Inferior parietal cortex (tissue), 1 donor: ENCODE measurements at regions not wholly inside any gene's neighbourhood (a gene's known extent, or its start where the extent isn't known, plus 50 kb on each side); places are given as distances from the start of the nearest gene placed in this dataset.
"Not testable (repeated sequence)": the region's sequence is repeated elsewhere in the genome, so short reads cannot be mapped to it uniquely, and the experiment has no call there.

Experiments used
- DNase-seq: peaks from one replicate; pipeline ENCODE4 v3.0.0-alpha.2; 2016; ENCODE audit errors: extremely low spot score

DNA sequence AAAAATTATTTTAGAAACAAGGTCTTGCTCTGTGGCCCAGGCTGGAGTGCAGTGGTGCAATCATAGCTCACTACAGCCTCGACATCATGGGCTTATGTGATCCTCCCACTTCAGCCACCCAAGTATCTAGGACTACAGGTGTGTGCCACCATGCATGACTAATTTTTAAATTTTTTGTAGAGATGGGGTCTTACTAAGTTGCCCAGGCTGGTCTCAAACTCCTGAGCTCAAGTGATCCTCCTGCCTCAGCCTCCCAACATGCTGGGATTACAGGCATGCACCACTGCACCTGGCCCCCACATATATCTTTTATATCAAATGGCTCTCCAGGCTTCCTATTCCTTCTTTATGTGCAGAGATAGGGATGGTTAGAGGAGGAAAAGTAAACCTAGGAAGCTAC lies 91.2 kb upstream of the SVIL start:
- not testable (repeated sequence) for DNase-seq

- DNase-seq = no peak
These were observed 90.5 kb upstream of the SVIL start for GRCh38 chr10:29725133-29725720.

GRCh38 chr10:29723726-29724125 lies 89.0 kb upstream of the SVIL start:
- DNase-seq = no peak

GRCh38 chr10:29722777-29723176 lies 88.0 kb upstream of the SVIL start:
- no peak for DNase-seq

DNA sequence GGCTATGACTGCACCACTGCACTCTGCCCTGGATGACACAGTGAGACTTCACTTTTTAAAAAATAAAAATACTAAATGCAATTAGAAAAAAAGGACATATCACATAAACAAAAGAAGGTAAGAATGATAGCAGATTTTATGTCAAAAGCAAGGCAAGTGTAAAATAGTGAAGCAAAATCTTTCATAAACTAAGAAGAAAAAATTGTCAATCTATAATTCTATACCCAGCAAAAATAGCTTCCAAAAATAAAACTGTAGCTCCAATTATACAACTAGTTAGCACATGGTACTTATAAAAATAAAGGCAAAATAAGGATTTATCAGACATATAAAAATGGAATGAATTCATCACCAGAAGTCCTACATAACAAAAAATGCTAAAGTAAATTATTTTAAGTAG lies 85.4 kb upstream of the SVIL start:
- DNase-seq = no peak

DNA sequence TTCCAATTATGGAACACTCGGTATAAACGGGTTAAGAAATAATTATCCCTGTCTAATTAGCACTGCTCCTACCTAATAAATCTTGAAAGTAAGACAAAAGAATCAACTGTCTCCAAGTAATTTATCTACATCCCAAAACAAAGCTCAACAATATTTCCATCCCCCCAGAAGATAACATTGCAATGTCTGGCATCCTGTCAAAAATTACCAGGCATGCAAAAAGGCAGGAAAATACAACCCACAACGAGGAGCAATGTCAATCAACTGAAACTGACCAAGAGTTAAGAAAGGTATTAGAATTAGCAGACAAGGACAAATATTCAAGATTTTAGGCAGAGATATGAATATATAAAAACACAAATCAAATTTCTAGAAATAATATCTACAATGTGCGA lies 84.5 kb upstream of the SVIL start:
- no peak for DNase-seq

DNA sequence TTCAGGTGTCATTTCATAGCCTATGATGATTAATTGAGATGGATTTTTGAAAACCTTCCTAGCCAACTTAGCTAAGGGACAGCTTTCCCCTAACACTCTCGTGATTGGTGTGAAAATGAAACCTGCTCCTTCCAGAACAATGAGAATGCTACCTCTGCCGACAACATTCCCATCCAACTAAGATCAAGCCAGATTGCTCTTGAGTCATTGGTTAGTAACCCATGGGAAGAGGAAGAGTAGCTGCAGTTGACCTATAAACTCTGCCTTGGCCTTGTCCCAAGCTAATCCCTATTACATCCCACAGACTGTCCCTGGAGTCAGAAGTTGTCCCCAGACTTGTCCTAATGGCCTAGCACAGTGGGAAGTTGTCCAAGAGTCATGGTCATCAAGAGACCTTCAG lies 80.5 kb upstream of the SVIL start:
- DNase-seq = no peak

DNA sequence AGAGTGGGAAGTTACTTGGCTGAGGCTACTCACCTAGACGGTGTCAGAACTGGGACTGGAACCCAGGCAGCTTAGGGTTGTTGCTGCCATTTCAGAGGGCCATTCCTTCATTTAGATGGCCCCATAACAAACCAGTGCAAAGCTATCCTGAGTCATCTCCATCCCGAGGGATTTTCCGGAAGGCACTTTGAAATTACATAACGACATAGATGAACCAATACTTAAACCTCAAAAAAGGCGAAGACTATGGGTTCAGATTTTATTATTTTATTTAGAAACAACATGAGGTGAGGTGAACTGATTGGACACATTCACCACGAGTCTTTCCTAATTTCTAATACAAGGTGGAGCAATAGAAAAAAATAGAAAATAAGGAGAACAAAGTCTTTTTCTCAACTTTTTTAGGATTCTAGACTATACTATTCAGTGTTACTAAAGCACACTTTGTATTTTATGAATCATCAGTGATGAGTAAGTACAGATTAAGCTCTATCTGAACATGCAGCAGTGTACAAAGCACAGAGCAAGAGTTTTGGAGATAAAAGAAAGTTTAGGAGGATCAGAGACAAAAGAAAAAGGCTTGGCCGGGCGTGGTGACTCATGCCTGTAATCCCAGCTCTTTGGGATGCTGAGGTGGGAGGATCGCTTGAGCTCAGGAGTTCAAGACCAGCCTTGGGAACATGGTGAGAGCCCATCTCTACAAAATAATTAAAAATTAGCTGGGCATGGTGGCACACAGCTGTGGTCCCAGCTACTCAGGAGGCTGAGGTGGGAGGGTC lies 79.5 kb upstream of the SVIL start:
- no peak for DNase-seq

GRCh38 chr10:29713450-29713849 lies 78.7 kb upstream of the SVIL start:
- DNase-seq = no peak

GRCh38 chr10:29712108-29712507 lies 77.3 kb upstream of the SVIL start:
- no peak for DNase-seq

DNA sequence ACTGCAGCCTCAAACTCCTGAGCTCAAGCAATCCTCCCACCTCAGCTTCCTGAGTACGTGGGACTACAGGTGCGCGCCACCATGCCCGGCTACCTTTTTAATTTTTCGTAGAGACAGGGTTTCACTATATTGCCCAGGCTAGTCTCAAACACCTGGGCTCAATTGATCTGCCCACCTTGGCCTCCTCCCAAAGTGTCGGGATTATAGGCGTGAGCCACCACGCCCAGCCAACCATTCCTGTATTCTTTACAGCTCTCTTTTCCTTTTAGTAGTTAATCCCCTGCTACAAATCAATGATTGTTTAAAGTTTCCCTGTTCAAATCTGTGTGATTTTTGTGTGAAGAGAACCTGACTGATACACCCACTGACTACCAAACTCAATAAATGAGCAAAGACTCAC lies 75.4 kb upstream of the SVIL start:
- DNase-seq = no peak

DNA sequence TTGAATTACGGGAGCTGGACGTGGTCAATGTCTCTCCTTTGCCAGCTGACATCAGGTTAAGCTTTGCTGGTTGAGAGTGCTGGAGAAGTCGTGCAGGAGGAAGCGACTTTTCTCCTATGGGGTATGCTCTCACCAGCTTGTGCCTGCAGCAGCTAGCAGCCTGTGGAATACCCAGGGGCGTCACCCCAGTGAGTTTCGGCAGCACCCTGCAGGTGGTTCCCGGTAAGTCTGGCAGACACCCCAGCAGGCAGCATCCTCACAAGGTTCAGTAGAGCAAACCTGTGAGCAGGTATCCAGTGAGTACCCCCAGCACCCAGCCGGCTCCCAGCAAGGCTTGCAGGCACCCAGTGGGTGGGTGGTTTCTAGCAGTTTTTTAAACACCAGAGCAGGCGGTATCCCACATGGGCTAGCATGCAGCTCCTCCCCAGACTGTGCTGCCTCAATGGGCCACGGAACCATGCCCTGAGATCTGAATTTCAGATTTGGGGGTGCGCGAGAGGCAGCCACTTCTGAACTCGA lies 74.8 kb upstream of the SVIL start:
- no peak for DNase-seq

DNA sequence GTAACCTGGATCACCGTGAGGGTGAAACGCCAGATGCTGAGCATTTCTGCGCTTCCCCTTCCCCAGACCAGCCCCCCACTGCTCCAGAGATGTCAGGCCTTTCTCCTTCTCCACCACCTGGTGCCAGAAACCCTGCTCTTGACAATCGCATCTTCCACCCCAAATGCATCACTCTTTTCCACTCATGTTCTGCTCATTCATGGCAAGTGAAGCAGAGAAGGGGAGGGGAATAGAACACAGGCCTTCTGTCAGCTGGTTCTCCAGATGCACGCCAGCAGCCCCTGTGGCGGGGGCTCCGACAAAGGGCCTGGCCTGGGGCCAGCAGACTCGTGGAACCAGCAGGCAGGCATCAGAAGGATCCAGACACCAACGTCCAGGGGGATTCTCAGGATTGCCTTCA lies 68.5 kb upstream of the SVIL start:
- DNase-seq = no peak

DNA sequence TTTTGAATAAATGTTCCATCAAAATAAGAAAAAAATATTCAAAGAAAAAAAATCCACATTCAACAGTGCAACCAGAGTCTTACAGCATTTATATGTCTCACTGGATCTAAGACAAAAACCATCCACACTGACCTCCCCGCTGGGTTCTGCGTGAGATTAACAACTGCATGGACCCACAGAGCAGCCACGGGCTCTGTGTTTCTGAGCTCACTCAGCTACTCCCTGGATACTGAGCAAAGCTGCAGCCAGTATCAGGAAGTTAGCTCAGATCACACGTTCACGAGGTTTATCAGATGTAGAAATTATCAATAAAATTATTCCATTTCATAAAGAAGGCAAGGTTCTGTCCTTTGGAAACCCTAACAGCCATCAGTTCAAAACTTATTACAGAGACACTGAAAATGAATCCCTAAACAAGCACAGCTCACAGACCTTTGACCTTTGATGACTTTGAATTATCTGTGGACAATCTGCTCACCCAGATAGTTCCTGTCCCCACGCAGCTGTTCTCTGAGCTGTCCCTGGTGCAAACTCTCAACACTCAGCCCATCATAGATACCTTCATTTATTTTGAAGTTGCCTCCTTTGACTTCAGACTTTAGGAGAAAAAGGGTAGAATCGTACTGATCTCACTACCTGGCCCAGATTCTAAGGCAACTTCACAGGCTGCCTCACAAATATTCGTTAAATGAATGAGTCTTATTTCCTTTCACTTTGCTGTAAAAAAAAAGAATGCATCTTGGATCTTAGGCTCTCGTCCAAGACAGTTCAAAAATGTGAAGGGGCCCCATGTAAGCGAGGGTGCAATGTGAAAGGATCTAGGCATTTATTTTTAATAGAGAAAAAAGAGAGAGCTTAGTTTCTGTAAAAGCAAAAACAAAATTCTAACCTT lies 67.7 kb upstream of the SVIL start:
- DNase-seq = no peak

DNA sequence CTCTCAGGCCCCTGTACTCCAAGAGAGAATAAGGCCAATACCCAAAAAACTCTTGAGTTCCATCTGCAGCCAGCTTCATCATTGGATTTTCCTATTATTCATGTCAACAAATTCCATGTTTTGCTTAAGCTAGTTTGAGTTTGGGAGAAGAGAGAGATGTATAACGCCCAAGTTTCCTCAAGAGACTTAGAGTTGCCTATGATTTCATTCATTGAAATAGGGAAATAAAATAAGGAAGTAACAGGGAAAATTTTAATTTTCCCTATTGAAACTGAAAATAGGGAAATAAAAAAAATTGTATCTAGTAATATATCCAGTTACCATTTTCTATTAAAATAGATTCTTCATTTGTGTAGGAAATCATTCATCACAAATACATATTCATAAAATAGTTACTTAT lies 66.5 kb upstream of the SVIL start:
- no peak for DNase-seq

GRCh38 chr10:29699621-29700020 lies 64.8 kb upstream of the SVIL start:
- DNase-seq = no peak

DNA sequence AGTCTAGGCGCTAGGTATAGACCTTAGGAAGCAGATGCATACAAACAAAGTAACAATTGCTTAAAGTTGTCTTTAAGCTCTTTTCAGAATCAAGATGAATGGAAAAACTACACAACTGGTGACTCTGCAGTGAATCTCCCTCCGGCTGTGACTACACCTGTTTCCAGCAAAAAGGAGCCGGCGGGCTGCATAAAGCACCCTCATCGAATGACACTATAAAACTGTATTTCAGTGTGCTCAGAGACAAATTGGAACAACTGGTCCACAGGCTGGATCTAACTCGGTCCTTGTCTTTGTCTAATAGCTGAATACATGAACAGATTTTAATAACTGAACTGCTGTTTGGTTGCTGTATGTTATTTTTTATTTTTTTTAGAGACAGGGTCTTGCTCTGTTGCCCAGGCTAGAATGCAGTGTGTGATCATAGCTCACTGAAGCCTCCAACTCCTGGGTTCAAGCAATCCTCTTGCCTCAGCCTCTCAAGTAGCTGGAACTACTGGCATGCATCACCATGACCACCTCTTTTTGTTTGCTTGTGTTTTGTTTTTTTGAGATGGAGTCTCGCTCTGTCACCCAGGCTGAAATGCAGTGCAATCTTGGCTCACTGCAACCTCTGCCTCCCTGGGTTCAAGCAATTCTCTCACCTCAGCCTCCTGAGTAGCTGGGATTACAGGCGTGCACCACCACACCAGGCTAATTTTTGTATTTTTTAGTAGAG lies 64.2 kb upstream of the SVIL start:
- DNase-seq = no peak

GRCh38 chr10:29696581-29696980 lies 61.8 kb upstream of the SVIL start:
- not testable (repeated sequence) for DNase-seq

- no peak for DNase-seq
These were observed 59.4 kb upstream of the SVIL start for GRCh38 chr10:29694121-29694520.

DNA sequence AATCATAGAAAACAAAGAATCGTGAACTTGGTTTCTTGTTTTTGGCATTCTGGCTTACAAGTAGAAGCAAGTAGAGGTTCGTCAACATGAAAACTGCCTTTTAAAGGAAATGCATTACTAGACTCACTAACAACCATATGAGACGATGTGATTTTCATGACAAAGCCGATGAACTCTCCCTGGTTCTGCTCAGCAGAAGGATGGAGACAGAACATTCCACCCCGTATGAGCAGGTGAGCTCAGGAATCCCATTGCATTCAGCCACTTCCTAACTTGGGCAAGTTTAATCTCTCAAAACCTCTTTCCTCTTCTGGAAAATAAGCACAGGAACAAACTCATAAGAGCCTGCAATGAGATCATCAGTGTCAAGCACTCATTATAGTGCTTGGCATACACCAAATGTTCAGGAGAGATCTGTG lies 57.4 kb upstream of the SVIL start:
- DNase-seq = no peak

- no peak for DNase-seq
These were observed 56.8 kb upstream of the SVIL start for GRCh38 chr10:29691564-29692072.

GRCh38 chr10:29689001-29689400 lies 54.2 kb upstream of the SVIL start:
- DNase-seq = no peak
